ENCODE measurements at regions not wholly inside any gene's neighbourhood (a gene's known extent, or its start where the extent isn't known, plus 50 kb on each side); places are given as distances from the start of the nearest gene placed in this dataset.

DNA sequence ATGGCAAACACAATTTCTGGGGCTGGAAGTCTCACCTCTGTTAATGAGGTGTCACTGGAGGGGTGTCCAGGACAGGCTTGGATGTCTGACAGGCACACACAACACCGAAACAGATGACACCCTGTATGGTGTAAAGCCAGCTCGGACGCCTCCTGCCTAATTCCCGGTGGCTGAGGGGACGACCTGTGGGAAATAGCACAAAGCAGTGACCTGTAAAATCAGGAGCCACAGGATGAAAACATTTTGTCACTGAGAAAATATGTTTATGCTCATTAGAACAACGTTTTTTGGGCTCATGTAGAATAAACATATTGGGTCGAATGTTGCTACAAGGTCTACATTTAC, 285.0 kb upstream of the RTL1 start:
- 59% methylated on average over 6 of the region's 7 CpGs for WGBS (ENCODE audit: low lambda C conversion rate)
- ChIA-PET CTCF (interaction anchor here (1.7 kb wide), 1 partner anchor 14 kb away, joined by 4 read pairs; no protein-coding TSS in a partner anchor), POLR2A (no interaction called here)
- Histone ChIP-seq H3F3A (replicated peaks; ENCODE audit: insufficient read depth) (no peaks in the 10 kb centered on the region), H3K4me1 (ENCODE audit: control insufficient read depth in 1 of 2, insufficient read depth in 2 of 2, low read depth in 1 of 2, low read length in 1 of 2) (peaks cover 0 to 22% of the 10 kb centered on the region in 2 experiments; a peak in 1 of 4 replicates), H3K9me2 (no peaks in the 10 kb centered on the region), H3K4me2 (no peak overlapping the region), H3K27ac (ENCODE audit: low read depth in 2 of 2, low read length in 1 of 2) (no peak overlapping the region), H3K9ac (no peak overlapping the region), H4K20me1 (ENCODE audit: insufficient read depth) (no peaks in the 10 kb centered on the region), H2AFZ (ENCODE audit: low read depth) (no peak overlapping the region), H3K36me3 (replicated peaks in 1 of 2; ENCODE audit: control insufficient read depth in 1 of 2, insufficient read depth in 2 of 2, low read length in 1 of 2) (no peaks in the 10 kb centered on the region), H3K4me3 (ENCODE audit: low read depth in 2 of 2, low read length in 1 of 2) (no peak overlapping the region), H3K27me3 (ENCODE audit: insufficient read depth) (no peaks in the 10 kb centered on the region), H3K9me3 (no peaks in the 10 kb centered on the region), H3K79me2 (ENCODE audit: insufficient read depth) (no peaks in the 10 kb centered on the region)
- TF ChIP-seq, protein P1, sequence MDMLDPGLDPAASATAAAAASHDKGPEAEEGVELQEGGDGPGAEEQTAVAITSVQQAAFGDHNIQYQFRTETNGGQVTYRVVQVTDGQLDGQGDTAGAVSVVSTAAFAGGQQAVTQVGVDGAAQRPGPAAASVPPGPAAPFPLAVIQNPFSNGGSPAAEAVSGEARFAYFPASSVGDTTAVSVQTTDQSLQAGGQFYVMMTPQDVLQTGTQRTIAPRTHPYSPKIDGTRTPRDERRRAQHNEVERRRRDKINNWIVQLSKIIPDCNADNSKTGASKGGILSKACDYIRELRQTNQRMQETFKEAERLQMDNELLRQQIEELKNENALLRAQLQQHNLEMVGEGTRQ (IDR thresholded peaks at IDR 0.05; ENCODE audit: borderline replicate concordance, low read depth, low read length), result no peak
- TF ChIP-seq, protein P2, sequence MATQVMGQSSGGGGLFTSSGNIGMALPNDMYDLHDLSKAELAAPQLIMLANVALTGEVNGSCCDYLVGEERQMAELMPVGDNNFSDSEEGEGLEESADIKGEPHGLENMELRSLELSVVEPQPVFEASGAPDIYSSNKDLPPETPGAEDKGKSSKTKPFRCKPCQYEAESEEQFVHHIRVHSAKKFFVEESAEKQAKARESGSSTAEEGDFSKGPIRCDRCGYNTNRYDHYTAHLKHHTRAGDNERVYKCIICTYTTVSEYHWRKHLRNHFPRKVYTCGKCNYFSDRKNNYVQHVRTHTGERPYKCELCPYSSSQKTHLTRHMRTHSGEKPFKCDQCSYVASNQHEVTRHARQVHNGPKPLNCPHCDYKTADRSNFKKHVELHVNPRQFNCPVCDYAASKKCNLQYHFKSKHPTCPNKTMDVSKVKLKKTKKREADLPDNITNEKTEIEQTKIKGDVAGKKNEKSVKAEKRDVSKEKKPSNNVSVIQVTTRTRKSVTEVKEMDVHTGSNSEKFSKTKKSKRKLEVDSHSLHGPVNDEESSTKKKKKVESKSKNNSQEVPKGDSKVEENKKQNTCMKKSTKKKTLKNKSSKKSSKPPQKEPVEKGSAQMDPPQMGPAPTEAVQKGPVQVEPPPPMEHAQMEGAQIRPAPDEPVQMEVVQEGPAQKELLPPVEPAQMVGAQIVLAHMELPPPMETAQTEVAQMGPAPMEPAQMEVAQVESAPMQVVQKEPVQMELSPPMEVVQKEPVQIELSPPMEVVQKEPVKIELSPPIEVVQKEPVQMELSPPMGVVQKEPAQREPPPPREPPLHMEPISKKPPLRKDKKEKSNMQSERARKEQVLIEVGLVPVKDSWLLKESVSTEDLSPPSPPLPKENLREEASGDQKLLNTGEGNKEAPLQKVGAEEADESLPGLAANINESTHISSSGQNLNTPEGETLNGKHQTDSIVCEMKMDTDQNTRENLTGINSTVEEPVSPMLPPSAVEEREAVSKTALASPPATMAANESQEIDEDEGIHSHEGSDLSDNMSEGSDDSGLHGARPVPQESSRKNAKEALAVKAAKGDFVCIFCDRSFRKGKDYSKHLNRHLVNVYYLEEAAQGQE (IDR thresholded peaks at IDR 0.05; ENCODE audit: low read depth, low read length), result no peak
- TF ChIP-seq EP300 (IDR thresholded peaks at IDR 0.05; ENCODE audit: borderline replicate concordance in 1 of 2, low read depth in 1 of 2, low read length in 1 of 2), result no peak
- no peak for TF ChIP-seq POLR2AphosphoS5 (IDR thresholded peaks at IDR 0.05; ENCODE audit: low read depth, low read length)
- TF ChIP-seq FOXJ3 (CRISPR knock-in tag; IDR thresholded peaks at IDR 0.05), result no peak
- no peak for TF ChIP-seq GABPA (IDR thresholded peaks at IDR 0.05; ENCODE audit: low read depth)
- TF ChIP-seq RXRA (IDR thresholded peaks at IDR 0.05; ENCODE audit: borderline replicate concordance, low read depth), result no peak
- no peak for TF ChIP-seq RCOR1 (IDR thresholded peaks at IDR 0.05; ENCODE audit: low read length)
- TF ChIP-seq, protein P3, sequence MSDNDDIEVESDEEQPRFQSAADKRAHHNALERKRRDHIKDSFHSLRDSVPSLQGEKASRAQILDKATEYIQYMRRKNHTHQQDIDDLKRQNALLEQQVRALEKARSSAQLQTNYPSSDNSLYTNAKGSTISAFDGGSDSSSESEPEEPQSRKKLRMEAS (IDR thresholded peaks at IDR 0.05; ENCODE audit: low read depth), result no peak
- TF ChIP-seq YY1 (IDR thresholded peaks at IDR 0.05; ENCODE audit: low read depth), result no peak
- DNase-seq, result peak; percentile 4

DNA sequence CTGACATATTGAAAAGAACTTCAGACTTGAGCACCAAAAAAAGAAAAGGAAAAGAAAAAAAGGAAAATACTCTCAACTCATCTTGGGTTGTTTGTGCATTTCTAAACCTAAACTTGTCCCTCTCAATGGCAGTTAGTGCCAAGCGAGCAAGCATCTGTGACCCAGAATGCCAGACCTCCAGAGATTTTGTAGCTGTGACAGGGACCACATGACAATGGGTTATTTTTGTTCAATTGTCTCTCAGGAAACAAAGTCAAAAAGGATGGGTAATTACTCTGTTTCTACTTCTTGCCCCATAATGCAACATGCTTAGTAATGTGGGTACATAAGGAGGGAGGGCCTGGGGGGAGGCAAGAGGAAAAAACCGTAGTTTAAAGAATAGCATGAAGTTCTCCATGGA, 285.7 kb upstream of the RTL1 start:
- 10% methylated on average over 2 of the region's 2 CpGs for WGBS (ENCODE audit: low lambda C conversion rate)
- no peaks in the 10 kb centered on the region for H3K9me2 ChIP-seq
- CTCF ChIA-PET, result interaction anchor here (1.7 kb wide), 1 partner anchor 15 kb away, joined by 4 read pairs; no protein-coding TSS in a partner anchor
- no peak for TF ChIP-seq TAF1 (IDR thresholded peaks at IDR 0.05; ENCODE audit: borderline replicate concordance, low read depth, low read length)
- TF ChIP-seq NRF1 (IDR thresholded peaks at IDR 0.05; ENCODE audit: low read depth, low read length), result no peak
- TF ChIP-seq RCOR1 (IDR thresholded peaks at IDR 0.05; ENCODE audit: low read length), result no peak
- no peak for TF ChIP-seq POLR2AphosphoS5 (IDR thresholded peaks at IDR 0.05; ENCODE audit: low read depth, low read length)
- no peak for TF ChIP-seq YY1 (IDR thresholded peaks at IDR 0.05; ENCODE audit: low read depth)
- TF ChIP-seq, protein P3 (IDR thresholded peaks at IDR 0.05; ENCODE audit: low read depth), result no peak
- TF ChIP-seq RAD21 (IDR thresholded peaks at IDR 0.05; ENCODE audit: low read length), result no peak
- TF ChIP-seq, protein P4, sequence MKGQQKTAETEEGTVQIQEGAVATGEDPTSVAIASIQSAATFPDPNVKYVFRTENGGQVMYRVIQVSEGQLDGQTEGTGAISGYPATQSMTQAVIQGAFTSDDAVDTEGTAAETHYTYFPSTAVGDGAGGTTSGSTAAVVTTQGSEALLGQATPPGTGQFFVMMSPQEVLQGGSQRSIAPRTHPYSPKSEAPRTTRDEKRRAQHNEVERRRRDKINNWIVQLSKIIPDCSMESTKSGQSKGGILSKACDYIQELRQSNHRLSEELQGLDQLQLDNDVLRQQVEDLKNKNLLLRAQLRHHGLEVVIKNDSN (IDR thresholded peaks at IDR 0.05; ENCODE audit: borderline replicate concordance, low read depth), result no peak
- TF ChIP-seq, protein P5, sequence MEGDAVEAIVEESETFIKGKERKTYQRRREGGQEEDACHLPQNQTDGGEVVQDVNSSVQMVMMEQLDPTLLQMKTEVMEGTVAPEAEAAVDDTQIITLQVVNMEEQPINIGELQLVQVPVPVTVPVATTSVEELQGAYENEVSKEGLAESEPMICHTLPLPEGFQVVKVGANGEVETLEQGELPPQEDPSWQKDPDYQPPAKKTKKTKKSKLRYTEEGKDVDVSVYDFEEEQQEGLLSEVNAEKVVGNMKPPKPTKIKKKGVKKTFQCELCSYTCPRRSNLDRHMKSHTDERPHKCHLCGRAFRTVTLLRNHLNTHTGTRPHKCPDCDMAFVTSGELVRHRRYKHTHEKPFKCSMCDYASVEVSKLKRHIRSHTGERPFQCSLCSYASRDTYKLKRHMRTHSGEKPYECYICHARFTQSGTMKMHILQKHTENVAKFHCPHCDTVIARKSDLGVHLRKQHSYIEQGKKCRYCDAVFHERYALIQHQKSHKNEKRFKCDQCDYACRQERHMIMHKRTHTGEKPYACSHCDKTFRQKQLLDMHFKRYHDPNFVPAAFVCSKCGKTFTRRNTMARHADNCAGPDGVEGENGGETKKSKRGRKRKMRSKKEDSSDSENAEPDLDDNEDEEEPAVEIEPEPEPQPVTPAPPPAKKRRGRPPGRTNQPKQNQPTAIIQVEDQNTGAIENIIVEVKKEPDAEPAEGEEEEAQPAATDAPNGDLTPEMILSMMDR (IDR thresholded peaks at IDR 0.05), result no peak
- no peak for TF ChIP-seq MEF2A (IDR thresholded peaks at IDR 0.05; ENCODE audit: borderline replicate concordance, low read depth)
- no peak for TF ChIP-seq GABPA (IDR thresholded peaks at IDR 0.05; ENCODE audit: low read depth)
- no peak for TF ChIP-seq TEAD4 (IDR thresholded peaks at IDR 0.05; ENCODE audit: borderline replicate concordance, insufficient read depth)
- TF ChIP-seq SMC3 (IDR thresholded peaks at IDR 0.05; ENCODE audit: low read depth, low read length), result no peak
- TF ChIP-seq TCF12 (IDR thresholded peaks at IDR 0.05), result no peak

More for the DNA sequence above, 285.7 kb upstream of the RTL1 start:
- no peaks in the 10 kb centered on the region for H3K9me3 ChIP-seq
- H2AFZ ChIP-seq (ENCODE audit: low read depth), result no peak overlapping the region
- no peaks in the 10 kb centered on the region for H3K27me3 ChIP-seq (ENCODE audit: insufficient read depth)
- POLR2A ChIA-PET, result no interaction called here
- H3K4me1 ChIP-seq (ENCODE audit: control insufficient read depth in 1 of 2, insufficient read depth in 2 of 2, low read depth in 1 of 2, low read length in 1 of 2), result peaks cover 0 to 20% of the 10 kb centered on the region in 2 experiments; a peak in 1 of 4 replicates
- H3K9ac ChIP-seq, result no peak overlapping the region
- H3K4me3 ChIP-seq (ENCODE audit: low read depth in 2 of 2, low read length in 1 of 2), result no peak overlapping the region
- H3K27ac ChIP-seq (ENCODE audit: low read depth in 2 of 2, low read length in 1 of 2), result no peak overlapping the region
- H3F3A ChIP-seq (replicated peaks; ENCODE audit: insufficient read depth), result no peaks in the 10 kb centered on the region
- H3K79me2 ChIP-seq (ENCODE audit: insufficient read depth), result no peaks in the 10 kb centered on the region
- no peaks in the 10 kb centered on the region for H4K20me1 ChIP-seq (ENCODE audit: insufficient read depth)
- DNase-seq, result no peak
- H3K4me2 ChIP-seq, result no peak overlapping the region
- H3K36me3 ChIP-seq (replicated peaks in 1 of 2; ENCODE audit: control insufficient read depth in 1 of 2, insufficient read depth in 2 of 2, low read length in 1 of 2), result no peaks in the 10 kb centered on the region

All from SK-N-SH (cell line).